GM12878 (cell line): ENCODE measurements at regions not wholly inside any gene's neighbourhood (a gene's known extent, or its start where the extent isn't known, plus 50 kb on each side); places are given as distances from the start of the nearest gene placed in this dataset.

ENCODE experiments used
- ATAC-seq: fragments of 200-7000 bp; cut with Tn5 transposase; 3 replicates; pipeline ENCODE4 v1.9.1; 2020; ENCODE audit warnings: mild to moderate bottlenecking, moderate library complexity
- BruUV-seq: library from RNA; stranded (reverse); fragments of 400-500 nt; replicated peaks from 2 replicates; lab custom pipeline; 2021; lab: Mats Ljungman, UMichigan
- CTCF ChIA-PET: fragments of 300-600 bp; sonication (Branson Sonifier 250); formaldehyde crosslinking; extraction: SDS; loops from one replicate; lab custom pipeline; 2021; ENCODE audit warnings: inconsistent platforms; lab: Yijun Ruan, JAX
- POLR2A ChIA-PET: fragments of 350-600 bp; formaldehyde crosslinking; extraction: SDS; loops from one replicate; lab custom pipeline; 2021; ENCODE audit warnings: inconsistent platforms; lab: Charles Lee
- RAD21 ChIA-PET: fragments of 300-600 bp; sonication (Branson Sonifier 250); formaldehyde crosslinking; loops from one replicate; lab custom pipeline; 2023; ENCODE audit warnings: antibody characterized with exemption; ENCODE audit not compliant: unreplicated experiment; lab: Charles Lee
- SMC1A ChIA-PET: fragments of 300-600 bp; sonication (Branson Sonifier 250); formaldehyde crosslinking; loops from one replicate; lab custom pipeline; 2023; ENCODE audit not compliant: unreplicated experiment, uncharacterized antibody; lab: Charles Lee
- DNase-seq: peaks from one replicate; pipeline ENCODE4 v3.0.0-alpha.2; 2011; ENCODE audit warnings: low read depth, low spot score
- FAIRE-seq: peaks from 3 replicates; lab custom pipeline; 2011; peaks lifted over from hg19 to GRCh38; lab: Jason Lieb, UNC
- H2AFZ ChIP-seq: 2 replicates; pipeline ENCODE4 v1.6.0; 2011; ENCODE audit warnings: low read depth, low read length, control low read depth; ENCODE audit not compliant: control insufficient read depth
- H3K27ac ChIP-seq: 2 replicates; pipeline ENCODE4 v1.5.1; 2011; ENCODE audit warnings: control low read depth; ENCODE audit not compliant: control insufficient read depth, insufficient read depth
- H3K27me3 ChIP-seq, 2 experiments: replicated peaks in 1 of 2; 2 replicates each; pipeline versions ENCODE4 v1.6.0 to v1.6.1; 2011; ENCODE audit warnings: low read length in 1 of 2; ENCODE audit not compliant: control insufficient read depth in 2 of 2, insufficient read depth in 2 of 2
- H3K36me3 ChIP-seq, 2 experiments: 2 replicates each; pipeline ENCODE4 v1.5.1; 2011; ENCODE audit warnings: low read length in 1 of 2; ENCODE audit not compliant: control insufficient read depth in 2 of 2, insufficient read depth in 2 of 2
- H3K4me1 ChIP-seq: 2 replicates; pipeline ENCODE4 v1.6.1; 2011; ENCODE audit warnings: mild to moderate bottlenecking, low read length, moderate library complexity, mixed read lengths; ENCODE audit not compliant: control insufficient read depth, insufficient read depth
- H3K4me2 ChIP-seq: 2 replicates; pipeline ENCODE4 v1.6.0; 2011; ENCODE audit warnings: control low read depth; ENCODE audit not compliant: control insufficient read depth, insufficient read depth
- H3K4me3 ChIP-seq: fragments of 200-600 bp; sonication (generic); 2 replicates; pipeline ENCODE4 v1.5.1; 2016
- H3K79me2 ChIP-seq: 2 replicates; pipeline ENCODE4 v1.6.0; 2011; ENCODE audit warnings: low read length; ENCODE audit not compliant: control insufficient read depth, insufficient read depth
- H3K9ac ChIP-seq: 2 replicates; pipeline ENCODE4 v1.8.0; 2011; ENCODE audit warnings: low read length, control low read depth, mixed read lengths; ENCODE audit not compliant: control insufficient read depth, insufficient read depth
- H3K9me3 ChIP-seq: replicated peaks from 3 replicates; pipeline ENCODE4 v1.5.1; 2011; ENCODE audit warnings: mild to moderate bottlenecking, low read length; ENCODE audit not compliant: control insufficient read depth, insufficient read depth
- H4K20me1 ChIP-seq: 2 replicates; pipeline ENCODE4 v1.6.0; 2011; ENCODE audit not compliant: control insufficient read depth, insufficient read depth
- HCFC1 ChIP-seq: fragments of 150-350 bp; IDR thresholded peaks from 2 replicates; pipeline ENCODE4 v1.6.1; 2014; ENCODE audit warnings: low read length
- KDM1A ChIP-seq: fragments of 200-600 bp; sonication (generic); IDR thresholded peaks from 2 replicates; pipeline ENCODE4 v1.6.1; 2016; ENCODE audit warnings: borderline replicate concordance
- PAX8 ChIP-seq: fragments of 450-650 bp; IDR thresholded peaks from 2 replicates; pipeline ENCODE4 v1.6.1; 2017; ENCODE audit warnings: mild to moderate bottlenecking, moderate library complexity
- PKNOX1 ChIP-seq: fragments of 450-650 bp; IDR thresholded peaks from 2 replicates; pipeline ENCODE4 v1.6.1; 2016; ENCODE audit warnings: mild to moderate bottlenecking
- SKIL ChIP-seq: fragments of 450-650 bp; IDR thresholded peaks from 2 replicates; pipeline ENCODE4 v1.6.1; 2017; ENCODE audit warnings: mild to moderate bottlenecking, low read depth, inconsistent platforms; ENCODE audit not compliant: poor library complexity, severe bottlenecking
- ZNF687 ChIP-seq: fragments of 450-650 bp; IDR thresholded peaks from 2 replicates; pipeline ENCODE4 v1.6.1; 2017; ENCODE audit warnings: mild to moderate bottlenecking, moderate library complexity
- WGBS: methylation state at CpG from one replicate; pipeline ENCODE4 v1.1.6; 2016; ENCODE audit warnings: low lambda C conversion rate; ENCODE audit not compliant: insufficient replicate concordance, insufficient coverage; ENCODE audit errors: missing lambda C conversion rate; 5-methylcytosine and 5-hydroxymethylcytosine counted together
- in situ Hi-C: fragments of 300-500 bp; cut with MboI; formaldehyde crosslinking; loops from 9 replicates; pipeline ENCODE4 v1.14.3; 2018; ENCODE audit warnings: mixed read lengths
- intact Hi-C: fragments of 100-400 bp; cut with micrococcal nuclease; formaldehyde crosslinking; loops from one replicate; pipeline ENCODE4 v1.14.2; 2022; ENCODE audit not compliant: unreplicated experiment

GRCh38 chr3:27878014-27878383 lies 155.9 kb upstream of the EOMES start:
- Histone ChIP-seq H2AFZ (no peak overlapping the region), H3K9ac (no peak overlapping the region), H3K79me2 (no peaks in the 10 kb centered on the region), H3K4me3 (no peak overlapping the region), H4K20me1 (no peaks in the 10 kb centered on the region), H3K27ac (no peak overlapping the region), H3K4me1 (no peaks in the 10 kb centered on the region; the same call in 1 of the 2 replicates), H3K27me3 (no peaks in the 10 kb centered on the region), H3K9me3 (no peaks in the 10 kb centered on the region), H3K36me3 (no peaks in the 10 kb centered on the region), H3K4me2 (no peak overlapping the region)
- FAIRE-seq (no peak), ATAC-seq (no peak), DNase-seq (no peak)
- SMC1A ChIA-PET, result interaction anchor here (0.9 to 2.0 kb wide), 2 partner anchors 11 to 17 kb away, joined by 5 read pairs; no protein-coding TSS in a partner anchor
- RAD21 ChIA-PET, result interaction anchor here (0.8 kb wide), 1 partner anchor 87 kb away, joined by 3 read pairs; no protein-coding TSS in a partner anchor
- intact Hi-C loops, result no loop called here
- 24% methylated on average over 1 of the region's 1 CpG for WGBS
- CTCF ChIA-PET, result interaction anchor here (0.6 kb wide), 1 partner anchor 15 kb away, joined by 3 read pairs; no protein-coding TSS in a partner anchor
- no TSS peak for BruUV-seq
- TF ChIP-seq PKNOX1 (peak; percentile 51; the same call in 1 of the 2 replicates), KDM1A (no peak)
- POLR2A ChIA-PET, result no interaction called here
- in situ Hi-C loops, result no loop called here

- no peaks in the 10 kb centered on the region; the same call in 1 of the 2 replicates for H3K4me1 ChIP-seq
- RAD21 ChIA-PET, result interaction anchor here (0.5 to 1.6 kb wide), 4 partner anchors 9 to 247 kb away, joined by 3 to 5 read pairs (median 3); no protein-coding TSS in a partner anchor
- peak; percentile 75 for ATAC-seq
- TF ChIP-seq PAX8 (no peak), HCFC1 (no peak), ZNF687 (no peak), SKIL (peak; percentile 74)
Measured at GRCh38 chr3:27880969-27881892, 159.1 kb upstream of the EOMES start.

More at GRCh38 chr3:27880969-27881892, 159.1 kb upstream of the EOMES start:
- ChIA-PET CTCF (interaction anchor here (0.6 to 1.6 kb wide), 7 partner anchors 9 to 441 kb away, joined by 3 to 4 read pairs (median 3); no protein-coding TSS in a partner anchor), SMC1A (interaction anchor here (0.7 to 2.8 kb wide), 9 partner anchors 12 to 445 kb away, joined by 3 to 13 read pairs (median 3); no protein-coding TSS in a partner anchor), POLR2A (no interaction called here)
- Histone ChIP-seq H4K20me1 (no peaks in the 10 kb centered on the region), H3K36me3 (no peaks in the 10 kb centered on the region), H3K27ac (no peak overlapping the region), H3K27me3 (no peaks in the 10 kb centered on the region), H3K79me2 (no peaks in the 10 kb centered on the region), H3K9ac (no peak overlapping the region; the same call in 1 of the 2 replicates), H3K9me3 (no peaks in the 10 kb centered on the region), H2AFZ (peak overlapping the region; percentile 76), H3K4me3 (peak overlapping the region; percentile 41), H3K4me2 (peak overlapping the region; percentile 86)
- no TSS peak for BruUV-seq
- WGBS, result 11% methylated on average over 7 of the region's 7 CpGs
- peak; percentile 11 for DNase-seq
- intact Hi-C loops, result no loop called here
- in situ Hi-C loops, result no loop called here
- no peak for FAIRE-seq
